Peyer's patch (tissue), 4 donors: ENCODE measurements at regions not wholly inside any gene's neighbourhood (a gene's known extent, or its start where the extent isn't known, plus 50 kb on each side); places are given as distances from the start of the nearest gene placed in this dataset.

Experiments
- DNase-seq, 3 donors: peaks; one replicate each; pipeline ENCODE4 v3.0.0-alpha.2; 2017 to 2019
- H3K27ac ChIP-seq, 4 donors: fragments of 200-600 bp; sonication (generic); one replicate each; pipeline ENCODE4 v1.5.1; 2016 to 2019
- H3K27me3 ChIP-seq, 2 donors: fragments of 200-600 bp; sonication (generic); one replicate each; pipeline ENCODE4 v1.5.1; 2019
- H3K36me3 ChIP-seq, 3 donors: fragments of 200-600 bp; sonication (generic); one replicate each; pipeline ENCODE4 v1.5.1; 2016 to 2019
- H3K4me1 ChIP-seq, 4 donors: fragments of 200-600 bp; sonication (generic); one replicate each; pipeline ENCODE4 v1.5.1; 2016 to 2019
- H3K4me3 ChIP-seq, 4 donors: fragments of 200-600 bp; sonication (generic); 1 replicate in 3 of 4; 2 replicates in 1 of 4; pipeline ENCODE4 v1.5.1; 2016 to 2019; ENCODE audit warnings: mild to moderate bottlenecking in 1 of 4
- H3K9me3 ChIP-seq, 4 donors: fragments of 200-600 bp; sonication (generic); one replicate each; pipeline ENCODE4 v1.5.1; 2016 to 2019; ENCODE audit warnings: mild to moderate bottlenecking in 1 of 4
- POLR2A ChIP-seq, 2 donors: fragments of 450-650 bp; IDR thresholded peaks; one replicate each; pipeline ENCODE4 v1.5.1; 2017; ENCODE audit warnings: antibody characterized with exemption in 2 of 2, mild to moderate bottlenecking in 2 of 2, moderate library complexity in 2 of 2
- TF ChIP-seq, protein P1 (sequence below), 6 experiments: fragments of 450-650 bp in 4 of 6; fragments of 200-600 bp in 2 of 6; sonication (generic) in 1 of 6; IDR thresholded peaks; one replicate each; pipeline ENCODE4 v1.5.1; 2017 to 2019; ENCODE audit warnings: antibody characterized with exemption in 6 of 6, mild to moderate bottlenecking in 3 of 6, moderate library complexity in 1 of 6

GRCh38 chr2:10233131-10234012 lies 69.3 kb upstream of the HPCAL1 start:
- Histone ChIP-seq H3K36me3 (no peaks in the 10 kb centered on the region), H3K27me3 (no peaks in the 10 kb centered on the region), H3K27ac (no peak overlapping the region), H3K9me3 (no peaks in the 10 kb centered on the region), H3K4me1 (peaks cover 0 to 11% (median 0%) of the 10 kb centered on the region in 4 donors), H3K4me3 (no peak overlapping the region)
- TF ChIP-seq, protein P1, sequence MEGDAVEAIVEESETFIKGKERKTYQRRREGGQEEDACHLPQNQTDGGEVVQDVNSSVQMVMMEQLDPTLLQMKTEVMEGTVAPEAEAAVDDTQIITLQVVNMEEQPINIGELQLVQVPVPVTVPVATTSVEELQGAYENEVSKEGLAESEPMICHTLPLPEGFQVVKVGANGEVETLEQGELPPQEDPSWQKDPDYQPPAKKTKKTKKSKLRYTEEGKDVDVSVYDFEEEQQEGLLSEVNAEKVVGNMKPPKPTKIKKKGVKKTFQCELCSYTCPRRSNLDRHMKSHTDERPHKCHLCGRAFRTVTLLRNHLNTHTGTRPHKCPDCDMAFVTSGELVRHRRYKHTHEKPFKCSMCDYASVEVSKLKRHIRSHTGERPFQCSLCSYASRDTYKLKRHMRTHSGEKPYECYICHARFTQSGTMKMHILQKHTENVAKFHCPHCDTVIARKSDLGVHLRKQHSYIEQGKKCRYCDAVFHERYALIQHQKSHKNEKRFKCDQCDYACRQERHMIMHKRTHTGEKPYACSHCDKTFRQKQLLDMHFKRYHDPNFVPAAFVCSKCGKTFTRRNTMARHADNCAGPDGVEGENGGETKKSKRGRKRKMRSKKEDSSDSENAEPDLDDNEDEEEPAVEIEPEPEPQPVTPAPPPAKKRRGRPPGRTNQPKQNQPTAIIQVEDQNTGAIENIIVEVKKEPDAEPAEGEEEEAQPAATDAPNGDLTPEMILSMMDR (IDR thresholded peaks at IDR 0.05) = no peak
- TF ChIP-seq POLR2A (IDR thresholded peaks at IDR 0.05) = no peak
- no peak for DNase-seq

GRCh38 chr2:10234013-10234306 lies 68.7 kb upstream of the HPCAL1 start:
- Histone ChIP-seq H3K27ac (no peak overlapping the region), H3K27me3 (no peaks in the 10 kb centered on the region), H3K4me3 (no peak overlapping the region), H3K4me1 (peaks cover 0 to 7% (median 0%) of the 10 kb centered on the region in 4 donors), H3K9me3 (no peaks in the 10 kb centered on the region), H3K36me3 (no peaks in the 10 kb centered on the region)
- TF ChIP-seq, protein P1 (IDR thresholded peaks at IDR 0.05) = no peak
- TF ChIP-seq POLR2A (IDR thresholded peaks at IDR 0.05) = no peak
- no peak for DNase-seq

DNA sequence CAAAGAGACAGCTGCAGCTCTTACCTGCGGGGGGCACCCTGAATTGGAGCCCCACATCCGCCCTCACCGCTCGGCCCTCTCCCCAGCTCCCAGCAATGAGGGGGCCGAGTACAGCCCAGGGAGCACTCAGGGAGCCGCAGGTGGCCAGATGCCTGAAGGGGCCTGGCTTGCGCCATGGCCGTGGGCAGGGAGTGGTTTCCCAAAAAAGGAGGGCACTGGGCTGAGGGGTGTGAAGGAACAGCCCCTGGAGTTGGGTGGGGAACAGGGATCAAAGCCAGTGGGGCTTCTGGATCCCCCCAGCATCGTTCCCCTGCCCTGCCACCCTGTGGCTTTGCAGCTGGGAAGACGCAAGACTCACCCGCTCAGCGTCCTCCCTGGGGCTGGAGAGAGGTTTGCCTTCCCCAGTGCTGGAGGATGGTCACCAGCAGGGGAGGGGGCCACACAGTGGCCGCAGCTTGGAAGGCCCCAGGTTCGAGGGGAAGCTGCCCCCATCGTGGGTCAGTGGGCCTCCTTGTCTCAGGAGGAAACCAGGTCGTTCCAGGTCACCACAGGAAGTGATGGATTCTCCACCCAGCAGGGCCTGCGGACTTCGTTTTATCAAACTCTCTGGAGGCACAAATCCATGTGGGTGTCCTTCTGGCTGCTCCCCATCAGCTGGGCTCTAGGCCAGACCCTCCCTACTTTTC lies 68.2 kb upstream of the HPCAL1 start:
- no peaks in the 10 kb centered on the region for H3K36me3 ChIP-seq
- H3K9me3 ChIP-seq = no peaks in the 10 kb centered on the region
- peaks cover 0 to under 1% (median 0%) of the 10 kb centered on the region in 4 donors for H3K4me1 ChIP-seq
- TF ChIP-seq, protein P1 (IDR thresholded peaks at IDR 0.05) = no peak
- no peak overlapping the region for H3K27ac ChIP-seq
- H3K27me3 ChIP-seq = no peaks in the 10 kb centered on the region
- peak in 1 of 3 donors; percentile 40 for DNase-seq
- no peak overlapping the region for H3K4me3 ChIP-seq

GRCh38 chr2:10235099-10235908 lies 67.4 kb upstream of the HPCAL1 start:
- Histone ChIP-seq H3K4me1 (no peaks in the 10 kb centered on the region), H3K36me3 (no peaks in the 10 kb centered on the region), H3K4me3 (no peak overlapping the region), H3K27ac (no peak overlapping the region), H3K27me3 (no peaks in the 10 kb centered on the region), H3K9me3 (no peaks in the 10 kb centered on the region)
- no peak for TF ChIP-seq POLR2A (IDR thresholded peaks at IDR 0.05)
- TF ChIP-seq, protein P1 (IDR thresholded peaks at IDR 0.05) = no peak
- peak in 1 of 3 donors; percentile 45 for DNase-seq

- Histone ChIP-seq H3K27ac (no peak overlapping the region), H3K9me3 (no peaks in the 10 kb centered on the region), H3K4me3 (no peak overlapping the region), H3K36me3 (no peaks in the 10 kb centered on the region), H3K4me1 (no peaks in the 10 kb centered on the region), H3K27me3 (no peaks in the 10 kb centered on the region)
- TF ChIP-seq, protein P1 (IDR thresholded peaks at IDR 0.05) = no peak
- TF ChIP-seq POLR2A (IDR thresholded peaks at IDR 0.05) = no peak
- DNase-seq = peak in 1 of 3 donors; percentile 31
Measured at GRCh38 chr2:10235909-10236550, 66.7 kb upstream of the HPCAL1 start.
